T-helper 2 cell treated with Interferon-gamma antibody and Interleukin-4, amounts not matched to agents 5 μg/mL and 100 μg/mL, for 36 hours (primary cell): ENCODE measurements at regions not wholly inside any gene's neighbourhood (a gene's known extent, or its start where the extent isn't known, plus 50 kb on each side); places are given as distances from the start of the nearest gene placed in this dataset.

ENCODE experiments used
- DNase-seq: peaks from one replicate; pipeline ENCODE4 v3.0.0; 2021; ENCODE audit warnings: low spot score
- H3K27ac Mint-ChIP-seq: one replicate; pipeline ENCODE4 v1.8.0; 2021; ENCODE audit warnings: mild to moderate bottlenecking, mixed read lengths
- H3K27me3 Mint-ChIP-seq: one replicate; pipeline ENCODE4 v1.8.0; 2021; ENCODE audit warnings: low read depth, mixed read lengths
- H3K36me3 Mint-ChIP-seq: one replicate; pipeline ENCODE4 v1.8.0; 2021; ENCODE audit warnings: low read depth, mixed read lengths
- H3K4me1 Mint-ChIP-seq: one replicate; pipeline ENCODE4 v1.8.0; 2021; ENCODE audit warnings: low read depth, mixed read lengths
- H3K4me3 Mint-ChIP-seq: one replicate; pipeline ENCODE4 v1.8.0; 2022; ENCODE audit warnings: mild to moderate bottlenecking, moderate library complexity, mixed read lengths
- H3K9me3 Mint-ChIP-seq: one replicate; pipeline ENCODE4 v1.8.0; 2021; ENCODE audit warnings: mixed read lengths

GRCh38 chr3:117874904-117875874, 1159.5 kb downstream of the IGSF11 start:
- Mint-ChIP-seq H3K9me3 (no peaks in the 10 kb centered on the region), H3K36me3 (no peaks in the 10 kb centered on the region), H3K27ac (no peak overlapping the region), H3K27me3 (no peaks in the 10 kb centered on the region), H3K4me3 (no peak overlapping the region), H3K4me1 (no peaks in the 10 kb centered on the region)
- no peak for DNase-seq

GRCh38 chr3:117875887-117876286, 1158.8 kb downstream of the IGSF11 start:
- Mint-ChIP-seq H3K27me3 (no peaks in the 10 kb centered on the region), H3K9me3 (no peaks in the 10 kb centered on the region), H3K27ac (no peak overlapping the region), H3K36me3 (no peaks in the 10 kb centered on the region), H3K4me3 (no peak overlapping the region), H3K4me1 (no peaks in the 10 kb centered on the region)
- no peak for DNase-seq

GRCh38 chr3:117880638-117881037, 1154.0 kb downstream of the IGSF11 start:
- Mint-ChIP-seq H3K36me3 (no peaks in the 10 kb centered on the region), H3K4me3 (no peak overlapping the region), H3K27ac (no peak overlapping the region), H3K27me3 (no peaks in the 10 kb centered on the region), H3K4me1 (no peaks in the 10 kb centered on the region), H3K9me3 (no peaks in the 10 kb centered on the region)
- DNase-seq = no peak

- H3K36me3 Mint-ChIP-seq = no peaks in the 10 kb centered on the region
- H3K27me3 Mint-ChIP-seq = no peaks in the 10 kb centered on the region
- no peak for DNase-seq
- no peaks in the 10 kb centered on the region for H3K9me3 Mint-ChIP-seq
- H3K27ac Mint-ChIP-seq = no peak overlapping the region
- no peaks in the 10 kb centered on the region for H3K4me1 Mint-ChIP-seq
- no peak overlapping the region for H3K4me3 Mint-ChIP-seq
Measured at GRCh38 chr3:117881210-117881609, 1153.4 kb downstream of the IGSF11 start.

GRCh38 chr3:117885011-117885441, 1149.6 kb downstream of the IGSF11 start:
- DNase-seq = no peak
- Mint-ChIP-seq H3K27ac (no peak overlapping the region), H3K36me3 (no peaks in the 10 kb centered on the region), H3K27me3 (no peaks in the 10 kb centered on the region), H3K9me3 (no peaks in the 10 kb centered on the region), H3K4me1 (no peaks in the 10 kb centered on the region), H3K4me3 (no peak overlapping the region)

GRCh38 chr3:117886147-117886546, 1148.5 kb downstream of the IGSF11 start:
- Mint-ChIP-seq H3K27ac (no peak overlapping the region), H3K9me3 (no peaks in the 10 kb centered on the region), H3K36me3 (no peaks in the 10 kb centered on the region), H3K4me3 (no peak overlapping the region), H3K4me1 (no peaks in the 10 kb centered on the region), H3K27me3 (no peaks in the 10 kb centered on the region)
- DNase-seq = no peak

GRCh38 chr3:117887031-117887430, 1147.6 kb downstream of the IGSF11 start:
- H3K9me3 Mint-ChIP-seq = no peaks in the 10 kb centered on the region
- no peaks in the 10 kb centered on the region for H3K4me1 Mint-ChIP-seq
- no peak overlapping the region for H3K4me3 Mint-ChIP-seq
- H3K27ac Mint-ChIP-seq = no peak overlapping the region
- no peaks in the 10 kb centered on the region for H3K36me3 Mint-ChIP-seq
- no peaks in the 10 kb centered on the region for H3K27me3 Mint-ChIP-seq
- DNase-seq = no peak

- Mint-ChIP-seq H3K27ac (no peak overlapping the region), H3K4me1 (no peaks in the 10 kb centered on the region), H3K4me3 (no peak overlapping the region), H3K9me3 (no peaks in the 10 kb centered on the region), H3K36me3 (no peaks in the 10 kb centered on the region), H3K27me3 (no peaks in the 10 kb centered on the region)
- no peak for DNase-seq
Measured at GRCh38 chr3:117887901-117888300, 1146.7 kb downstream of the IGSF11 start.

- no peak for DNase-seq
- H3K36me3 Mint-ChIP-seq = no peaks in the 10 kb centered on the region
- H3K4me3 Mint-ChIP-seq = no peak overlapping the region
- no peaks in the 10 kb centered on the region for H3K27me3 Mint-ChIP-seq
- H3K4me1 Mint-ChIP-seq = no peaks in the 10 kb centered on the region
- no peak overlapping the region for H3K27ac Mint-ChIP-seq
- no peaks in the 10 kb centered on the region for H3K9me3 Mint-ChIP-seq
Measured at GRCh38 chr3:117892431-117892841, 1142.2 kb downstream of the IGSF11 start.

GRCh38 chr3:117893001-117893400, 1141.6 kb downstream of the IGSF11 start:
- Mint-ChIP-seq H3K36me3 (no peaks in the 10 kb centered on the region), H3K4me1 (no peaks in the 10 kb centered on the region), H3K4me3 (no peak overlapping the region), H3K27me3 (no peaks in the 10 kb centered on the region), H3K27ac (no peak overlapping the region), H3K9me3 (no peaks in the 10 kb centered on the region)
- DNase-seq = no peak

GRCh38 chr3:117893638-117894037, 1141.0 kb downstream of the IGSF11 start:
- H3K27me3 Mint-ChIP-seq = no peaks in the 10 kb centered on the region
- no peak overlapping the region for H3K27ac Mint-ChIP-seq
- no peak for DNase-seq
- no peaks in the 10 kb centered on the region for H3K36me3 Mint-ChIP-seq
- H3K4me1 Mint-ChIP-seq = no peaks in the 10 kb centered on the region
- H3K9me3 Mint-ChIP-seq = no peaks in the 10 kb centered on the region
- no peak overlapping the region for H3K4me3 Mint-ChIP-seq

GRCh38 chr3:117898722-117899522, 1135.7 kb downstream of the IGSF11 start:
- no peaks in the 10 kb centered on the region for H3K36me3 Mint-ChIP-seq
- H3K27ac Mint-ChIP-seq = no peak overlapping the region
- DNase-seq = no peak
- no peak overlapping the region for H3K4me3 Mint-ChIP-seq
- no peaks in the 10 kb centered on the region for H3K4me1 Mint-ChIP-seq
- no peaks in the 10 kb centered on the region for H3K9me3 Mint-ChIP-seq
- H3K27me3 Mint-ChIP-seq = no peaks in the 10 kb centered on the region

GRCh38 chr3:117903226-117903625, 1131.4 kb downstream of the IGSF11 start:
- Mint-ChIP-seq H3K9me3 (no peaks in the 10 kb centered on the region), H3K4me3 (no peak overlapping the region), H3K4me1 (no peaks in the 10 kb centered on the region), H3K36me3 (no peaks in the 10 kb centered on the region), H3K27me3 (no peaks in the 10 kb centered on the region), H3K27ac (no peak overlapping the region)
- DNase-seq = no peak

GRCh38 chr3:117910820-117911521, 1123.7 kb downstream of the IGSF11 start:
- no peak for DNase-seq
- Mint-ChIP-seq H3K27ac (no peak overlapping the region), H3K4me1 (no peaks in the 10 kb centered on the region), H3K4me3 (no peak overlapping the region), H3K27me3 (no peaks in the 10 kb centered on the region), H3K9me3 (no peaks in the 10 kb centered on the region), H3K36me3 (no peaks in the 10 kb centered on the region)
